HCT116 (cell line): ENCODE measurements at regions not wholly inside any gene's neighbourhood (a gene's known extent, or its start where the extent isn't known, plus 50 kb on each side); places are given as distances from the start of the nearest gene placed in this dataset.

Experiments used
- ATAC-seq: fragments of 200-7000 bp; cut with Tn5 transposase; 2 replicates; pipeline ENCODE4 v1.9.1; 2020; ENCODE audit warnings: mild to moderate bottlenecking, moderate library complexity
- BruUV-seq: library from RNA; stranded (reverse); fragments of 400-500 nt; replicated peaks from 2 replicates; lab custom pipeline; 2021; lab: Mats Ljungman, UMichigan
- CTCF ChIA-PET: fragments of 300-600 bp; sonication (Branson Sonifier 250); formaldehyde crosslinking; loops from one replicate; lab custom pipeline; 2021; ENCODE audit warnings: antibody characterized with exemption; lab: Charles Lee
- POLR2A ChIA-PET: fragments of 300-600, 350-600 bp; sonication (Branson Sonifier 250); formaldehyde crosslinking; loops from one replicate; lab custom pipeline; 2021; ENCODE audit warnings: antibody characterized with exemption; lab: Charles Lee
- RAD21 ChIA-PET, 2 experiments: fragments of 300-600 bp; sonication (Branson Sonifier 250); formaldehyde crosslinking; loops; one replicate each; lab custom pipeline; 2023; ENCODE audit warnings: low total read pairs in 2 of 2; ENCODE audit not compliant: uncharacterized antibody in 2 of 2, unreplicated experiment in 2 of 2, low non-redundant PET in 1 of 2; lab: Charles Lee
- DNase-seq: peaks from one replicate; pipeline ENCODE4 v3.0.0-alpha.2; 2010; ENCODE audit warnings: low read depth, low spot score
- H2AFZ ChIP-seq: fragments of 200-600 bp; shearing (Covaris generic), sonication (generic); 2 replicates; pipeline ENCODE4 v1.6.1; 2017; ENCODE audit warnings: low read depth, mixed run types, mixed read lengths, antibody characterized with exemption, low read length; ENCODE audit not compliant: poor library complexity, severe bottlenecking
- H3K27ac ChIP-seq: 2 replicates; pipeline ENCODE4 v1.5.1; 2012; ENCODE audit warnings: low read depth, low read length
- H3K27me3 ChIP-seq: fragments of 200-600 bp; sonication (generic); 2 replicates; pipeline ENCODE4 v1.6.1; 2016; ENCODE audit warnings: mixed run types, low read length, mixed read lengths; ENCODE audit not compliant: insufficient read depth
- H3K36me3 ChIP-seq, 2 experiments: fragments of 200-500 bp in 1 of 2; fragments of 200-600 bp in 1 of 2; sonication (Bioruptor generic) in 1 of 2; sonication (generic) in 1 of 2; 2 replicates each; pipeline versions ENCODE4 v1.5.1 to v1.6.1; 2014 to 2016; ENCODE audit warnings: low read length in 2 of 2, inconsistent platforms in 1 of 2, mixed read lengths in 1 of 2, mixed run types in 1 of 2; ENCODE audit not compliant: insufficient read depth in 2 of 2, control insufficient read depth in 1 of 2
- H3K4me1 ChIP-seq, 2 experiments: fragments of 200-600 bp in 1 of 2; sonication (generic) in 1 of 2; 2 replicates each; pipeline versions ENCODE4 v1.5.1 to v1.6.1; 2012 to 2017; ENCODE audit warnings: low read length in 2 of 2, inconsistent platforms in 1 of 2, mild to moderate bottlenecking in 1 of 2, mixed read lengths in 1 of 2, mixed run types in 1 of 2, moderate library complexity in 1 of 2; ENCODE audit not compliant: insufficient read depth in 2 of 2, control insufficient read depth in 1 of 2
- H3K4me2 ChIP-seq: fragments of 200-600 bp; sonication (generic); 2 replicates; pipeline ENCODE4 v1.6.1; 2017; ENCODE audit warnings: mixed run types, low read length, mixed read lengths
- H3K4me3 ChIP-seq, 2 experiments: fragments of 200-600 bp in 1 of 2; sonication (generic) in 1 of 2; replicated peaks in 1 of 2; 2 replicates each; pipeline ENCODE4 v1.5.1; 2011 to 2016; ENCODE audit warnings: low read length in 2 of 2, control low read depth in 1 of 2, low read depth in 1 of 2, mild to moderate bottlenecking in 1 of 2, mixed read lengths in 1 of 2, mixed run types in 1 of 2
- H3K79me2 ChIP-seq: fragments of 200-600 bp; sonication (generic); 2 replicates; pipeline ENCODE4 v1.6.1; 2017; ENCODE audit warnings: mild to moderate bottlenecking, mixed run types, low read length, moderate library complexity, mixed read lengths; ENCODE audit not compliant: insufficient read depth
- H3K9ac ChIP-seq: fragments of 200-600 bp; sonication (generic); 2 replicates; pipeline ENCODE4 v1.6.1; 2016; ENCODE audit warnings: low read length, mixed read lengths
- H3K9me2 ChIP-seq: fragments of 200-600 bp; sonication (generic), shearing (Covaris generic); 2 replicates; pipeline ENCODE4 v1.6.1; 2017; ENCODE audit warnings: mixed run types, mild to moderate bottlenecking, moderate library complexity; ENCODE audit not compliant: insufficient read depth
- H3K9me3 ChIP-seq, 2 experiments: fragments of 200-500 bp in 1 of 2; fragments of 200-600 bp in 1 of 2; sonication (Bioruptor generic) in 1 of 2; sonication (generic) in 1 of 2; 2 replicates each; pipeline ENCODE4 v1.6.1; 2014 to 2017; ENCODE audit warnings: low read length in 2 of 2, mixed read lengths in 2 of 2, inconsistent platforms in 1 of 2, low read depth in 1 of 2, mild to moderate bottlenecking in 1 of 2, mixed run types in 1 of 2, moderate library complexity in 1 of 2; ENCODE audit not compliant: control insufficient read depth in 1 of 2, insufficient read depth in 1 of 2
- H4K20me1 ChIP-seq: fragments of 200-600 bp; sonication (generic), shearing (Covaris generic); 2 replicates; pipeline ENCODE4 v1.6.1; 2017; ENCODE audit warnings: mixed run types, mild to moderate bottlenecking, moderate library complexity; ENCODE audit not compliant: insufficient read depth
- JUND ChIP-seq: IDR thresholded peaks from 2 replicates; pipeline ENCODE4 v1.6.1; 2012
- SP1 ChIP-seq: IDR thresholded peaks from 2 replicates; pipeline ENCODE4 v1.6.1; 2012; ENCODE audit warnings: low read depth
- TCF7L2 ChIP-seq: IDR thresholded peaks from 2 replicates; pipeline ENCODE4 v1.7.0; 2011; ENCODE audit warnings: borderline replicate concordance, inconsistent platforms; ENCODE audit not compliant: insufficient read depth, insufficient read length; ENCODE audit errors: extremely low read depth
- ZFX ChIP-seq: fragments of 450-650 bp; IDR thresholded peaks from 2 replicates; pipeline ENCODE4 v1.6.1; 2017
- ZNF274 ChIP-seq: fragments of 200-500 bp; sonication (Bioruptor generic); IDR thresholded peaks from 2 replicates; pipeline ENCODE4 v1.6.1; 2014; ENCODE audit warnings: mild to moderate bottlenecking, low read depth, low read length, inconsistent platforms
- intact Hi-C: fragments of 100-400 bp; cut with micrococcal nuclease; formaldehyde crosslinking; loops from 2 replicates; pipeline ENCODE4 v1.10.0; 2022
- TF ChIP-seq, protein P1 (sequence below), 3 experiments: fragments of 200-600 bp in 1 of 3; sonication (generic) in 1 of 3; IDR thresholded peaks in 2 of 3; conservative IDR thresholded peaks in 1 of 3; 2 replicates each; pipeline ENCODE4 v1.5.1; 2012 to 2017; ENCODE audit warnings: low read depth in 2 of 3, low read length in 2 of 3, antibody characterized with exemption in 1 of 3, borderline replicate concordance in 1 of 3, control low read depth in 1 of 3, mild to moderate bottlenecking in 1 of 3, mixed read lengths in 1 of 3, mixed run types in 1 of 3, moderate library complexity in 1 of 3; ENCODE audit not compliant: insufficient read depth in 1 of 3
- TF ChIP-seq, protein P2 (sequence below): IDR thresholded peaks from 2 replicates; pipeline ENCODE4 v1.6.1; 2012; ENCODE audit warnings: low read depth

DNA sequence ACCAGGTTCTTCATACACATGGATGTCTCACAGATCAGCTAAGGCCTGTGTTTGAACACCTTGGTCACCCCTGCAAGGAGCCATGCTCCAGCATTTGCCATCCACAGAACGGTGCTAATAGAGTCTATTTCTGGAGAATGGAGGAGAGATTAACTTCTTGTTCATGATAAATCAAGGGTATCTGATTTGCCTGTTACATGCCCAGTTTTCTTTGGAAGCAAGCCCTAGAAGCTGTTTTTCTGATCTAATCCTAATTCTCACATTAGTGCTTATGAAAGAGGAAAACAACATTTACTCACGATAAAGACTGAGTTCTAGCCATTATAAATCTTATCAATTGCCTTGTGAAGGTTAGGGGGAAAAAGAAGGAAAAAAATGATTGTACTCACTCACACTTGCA lies 119.6 kb upstream of the DTNA start:
- Histone ChIP-seq H3K27ac (no peak overlapping the region), H3K4me3 (no peak overlapping the region), H2AFZ (no peak overlapping the region), H3K4me1 (no peaks in the 10 kb centered on the region), H3K4me2 (no peak overlapping the region), H3K9ac (no peak overlapping the region), H3K36me3 (no peaks in the 10 kb centered on the region), H3K27me3 (0 out of 2 replicates have a peak, but pooled peaks cover 3% of the 10 kb centered on the region), H3K9me3 (no peaks in the 10 kb centered on the region), H3K79me2 (no peaks in the 10 kb centered on the region), H3K9me2 (no peaks in the 10 kb centered on the region), H4K20me1 (no peaks in the 10 kb centered on the region)
- ATAC-seq (no peak), DNase-seq (no peak)
- BruUV-seq, result no TSS peak
- ChIA-PET RAD21 (no interaction called here), POLR2A (no interaction called here), CTCF (no interaction called here)
- intact Hi-C loops, result no loop called here
- TF ChIP-seq, protein P1, sequence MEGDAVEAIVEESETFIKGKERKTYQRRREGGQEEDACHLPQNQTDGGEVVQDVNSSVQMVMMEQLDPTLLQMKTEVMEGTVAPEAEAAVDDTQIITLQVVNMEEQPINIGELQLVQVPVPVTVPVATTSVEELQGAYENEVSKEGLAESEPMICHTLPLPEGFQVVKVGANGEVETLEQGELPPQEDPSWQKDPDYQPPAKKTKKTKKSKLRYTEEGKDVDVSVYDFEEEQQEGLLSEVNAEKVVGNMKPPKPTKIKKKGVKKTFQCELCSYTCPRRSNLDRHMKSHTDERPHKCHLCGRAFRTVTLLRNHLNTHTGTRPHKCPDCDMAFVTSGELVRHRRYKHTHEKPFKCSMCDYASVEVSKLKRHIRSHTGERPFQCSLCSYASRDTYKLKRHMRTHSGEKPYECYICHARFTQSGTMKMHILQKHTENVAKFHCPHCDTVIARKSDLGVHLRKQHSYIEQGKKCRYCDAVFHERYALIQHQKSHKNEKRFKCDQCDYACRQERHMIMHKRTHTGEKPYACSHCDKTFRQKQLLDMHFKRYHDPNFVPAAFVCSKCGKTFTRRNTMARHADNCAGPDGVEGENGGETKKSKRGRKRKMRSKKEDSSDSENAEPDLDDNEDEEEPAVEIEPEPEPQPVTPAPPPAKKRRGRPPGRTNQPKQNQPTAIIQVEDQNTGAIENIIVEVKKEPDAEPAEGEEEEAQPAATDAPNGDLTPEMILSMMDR (IDR thresholded peaks at IDR 0.05 in 2 of 3, conservative IDR thresholded peaks at IDR 0.05 in 1 of 3; ENCODE audit: borderline replicate concordance in 1 of 3, insufficient read depth in 1 of 3, low read depth in 2 of 3, low read length in 2 of 3), result no peak
- no peak for TF ChIP-seq ZFX
- TF ChIP-seq TCF7L2, result no peak
- no peak for TF ChIP-seq ZNF274
- TF ChIP-seq, protein P2, sequence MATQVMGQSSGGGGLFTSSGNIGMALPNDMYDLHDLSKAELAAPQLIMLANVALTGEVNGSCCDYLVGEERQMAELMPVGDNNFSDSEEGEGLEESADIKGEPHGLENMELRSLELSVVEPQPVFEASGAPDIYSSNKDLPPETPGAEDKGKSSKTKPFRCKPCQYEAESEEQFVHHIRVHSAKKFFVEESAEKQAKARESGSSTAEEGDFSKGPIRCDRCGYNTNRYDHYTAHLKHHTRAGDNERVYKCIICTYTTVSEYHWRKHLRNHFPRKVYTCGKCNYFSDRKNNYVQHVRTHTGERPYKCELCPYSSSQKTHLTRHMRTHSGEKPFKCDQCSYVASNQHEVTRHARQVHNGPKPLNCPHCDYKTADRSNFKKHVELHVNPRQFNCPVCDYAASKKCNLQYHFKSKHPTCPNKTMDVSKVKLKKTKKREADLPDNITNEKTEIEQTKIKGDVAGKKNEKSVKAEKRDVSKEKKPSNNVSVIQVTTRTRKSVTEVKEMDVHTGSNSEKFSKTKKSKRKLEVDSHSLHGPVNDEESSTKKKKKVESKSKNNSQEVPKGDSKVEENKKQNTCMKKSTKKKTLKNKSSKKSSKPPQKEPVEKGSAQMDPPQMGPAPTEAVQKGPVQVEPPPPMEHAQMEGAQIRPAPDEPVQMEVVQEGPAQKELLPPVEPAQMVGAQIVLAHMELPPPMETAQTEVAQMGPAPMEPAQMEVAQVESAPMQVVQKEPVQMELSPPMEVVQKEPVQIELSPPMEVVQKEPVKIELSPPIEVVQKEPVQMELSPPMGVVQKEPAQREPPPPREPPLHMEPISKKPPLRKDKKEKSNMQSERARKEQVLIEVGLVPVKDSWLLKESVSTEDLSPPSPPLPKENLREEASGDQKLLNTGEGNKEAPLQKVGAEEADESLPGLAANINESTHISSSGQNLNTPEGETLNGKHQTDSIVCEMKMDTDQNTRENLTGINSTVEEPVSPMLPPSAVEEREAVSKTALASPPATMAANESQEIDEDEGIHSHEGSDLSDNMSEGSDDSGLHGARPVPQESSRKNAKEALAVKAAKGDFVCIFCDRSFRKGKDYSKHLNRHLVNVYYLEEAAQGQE, result no peak
- TF ChIP-seq SP1, result no peak
- no peak for TF ChIP-seq JUND
